GM13976 (cell line): ENCODE measurements at regions not wholly inside any gene's neighbourhood (a gene's known extent, or its start where the extent isn't known, plus 50 kb on each side); places are given as distances from the start of the nearest gene placed in this dataset.

ENCODE experiments used
- DNase-seq: peaks from one replicate; pipeline ENCODE4 v3.0.0; 2012; ENCODE audit warnings: low spot score
- in situ Hi-C: fragments of 300-500 bp; cut with MboI; formaldehyde crosslinking; loops from one replicate; pipeline ENCODE4 v1.12.0; 2022; ENCODE audit warnings: low sequenced_read_pairs, mixed read lengths, inconsistent platforms; ENCODE audit not compliant: unreplicated experiment
- TF ChIP-seq, protein P1 (sequence below): IDR thresholded peaks from 2 replicates; pipeline ENCODE4 v1.5.1; 2012; ENCODE audit warnings: borderline replicate concordance, mild to moderate bottlenecking; ENCODE audit not compliant: insufficient read depth; ENCODE audit errors: extremely low read depth, missing control alignments, control extremely low read depth

DNA sequence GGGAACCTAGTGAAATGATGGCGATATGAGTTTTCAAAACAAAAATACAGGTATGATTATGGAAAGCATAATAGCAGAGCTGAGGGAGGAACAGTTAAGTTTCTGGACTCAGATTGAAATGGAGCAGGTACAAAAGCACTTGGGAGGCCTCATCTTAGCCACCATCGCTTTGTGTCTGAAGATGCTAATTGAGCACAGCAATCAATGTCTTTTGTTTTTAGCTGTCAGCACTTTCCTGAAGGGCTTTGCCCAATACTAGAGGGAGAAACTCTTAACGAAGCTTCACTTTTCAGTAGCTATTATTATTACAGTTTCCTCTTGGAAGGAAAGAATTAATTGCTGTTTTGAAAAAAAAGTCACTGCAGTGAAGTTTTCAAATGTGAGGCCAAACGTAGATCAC lies 348.7 kb downstream of the RWDD3 start:
- in situ Hi-C loops: no loop called here
- TF ChIP-seq, protein P1, sequence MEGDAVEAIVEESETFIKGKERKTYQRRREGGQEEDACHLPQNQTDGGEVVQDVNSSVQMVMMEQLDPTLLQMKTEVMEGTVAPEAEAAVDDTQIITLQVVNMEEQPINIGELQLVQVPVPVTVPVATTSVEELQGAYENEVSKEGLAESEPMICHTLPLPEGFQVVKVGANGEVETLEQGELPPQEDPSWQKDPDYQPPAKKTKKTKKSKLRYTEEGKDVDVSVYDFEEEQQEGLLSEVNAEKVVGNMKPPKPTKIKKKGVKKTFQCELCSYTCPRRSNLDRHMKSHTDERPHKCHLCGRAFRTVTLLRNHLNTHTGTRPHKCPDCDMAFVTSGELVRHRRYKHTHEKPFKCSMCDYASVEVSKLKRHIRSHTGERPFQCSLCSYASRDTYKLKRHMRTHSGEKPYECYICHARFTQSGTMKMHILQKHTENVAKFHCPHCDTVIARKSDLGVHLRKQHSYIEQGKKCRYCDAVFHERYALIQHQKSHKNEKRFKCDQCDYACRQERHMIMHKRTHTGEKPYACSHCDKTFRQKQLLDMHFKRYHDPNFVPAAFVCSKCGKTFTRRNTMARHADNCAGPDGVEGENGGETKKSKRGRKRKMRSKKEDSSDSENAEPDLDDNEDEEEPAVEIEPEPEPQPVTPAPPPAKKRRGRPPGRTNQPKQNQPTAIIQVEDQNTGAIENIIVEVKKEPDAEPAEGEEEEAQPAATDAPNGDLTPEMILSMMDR: no peak

DNA sequence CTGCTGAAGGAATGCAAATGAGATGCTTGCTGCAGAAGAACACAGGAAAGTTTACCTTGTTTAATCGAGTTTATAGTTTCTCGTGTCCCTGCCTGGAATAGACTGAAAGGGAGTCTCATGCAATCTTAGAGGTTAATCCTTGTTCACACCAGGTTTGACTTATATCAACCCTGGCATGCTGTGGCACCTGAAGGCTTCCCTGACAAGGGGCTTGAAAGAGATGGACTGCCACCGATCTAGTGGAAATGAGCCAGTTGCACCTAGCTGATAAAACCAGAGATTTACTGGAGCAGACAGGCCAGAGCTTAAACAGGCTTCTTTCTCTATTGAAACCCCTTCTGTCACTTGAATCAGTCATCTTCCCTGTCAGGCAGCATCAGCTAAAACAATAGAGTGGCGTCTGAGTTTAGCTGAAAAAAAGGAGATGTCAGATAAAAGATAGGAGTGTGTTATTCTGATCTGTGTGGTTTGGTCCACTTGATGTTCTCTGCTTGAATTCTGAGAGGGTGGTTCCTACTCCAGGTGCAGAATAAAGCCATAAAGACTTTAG lies 349.7 kb downstream of the RWDD3 start:
- in situ Hi-C loops: no loop called here
- TF ChIP-seq, protein P1: no peak
- DNase-seq: no peak

More for the DNA sequence above, 348.7 kb downstream of the RWDD3 start:
- no peak for DNase-seq

DNA sequence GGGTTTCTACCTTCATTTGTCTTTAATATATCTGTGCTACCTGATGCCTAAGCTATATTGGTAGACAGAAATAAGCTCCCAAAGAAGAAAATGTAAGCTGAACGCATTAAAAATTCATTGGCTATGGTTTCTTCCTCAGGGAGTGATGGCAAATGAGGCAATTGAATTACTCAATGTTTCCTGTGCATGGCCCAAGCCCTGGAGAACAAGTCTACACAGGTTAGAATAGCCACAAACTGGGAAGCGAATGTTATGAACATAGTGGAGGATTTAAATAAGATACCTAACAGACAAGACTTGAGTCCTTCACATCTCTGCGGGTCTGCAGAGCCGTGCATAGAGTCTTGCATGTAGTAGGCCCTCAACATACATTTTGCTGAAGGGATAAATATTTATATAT lies 350.3 kb downstream of the RWDD3 start:
- DNase-seq: no peak
- in situ Hi-C loops: no loop called here
- TF ChIP-seq, protein P1: no peak

DNA sequence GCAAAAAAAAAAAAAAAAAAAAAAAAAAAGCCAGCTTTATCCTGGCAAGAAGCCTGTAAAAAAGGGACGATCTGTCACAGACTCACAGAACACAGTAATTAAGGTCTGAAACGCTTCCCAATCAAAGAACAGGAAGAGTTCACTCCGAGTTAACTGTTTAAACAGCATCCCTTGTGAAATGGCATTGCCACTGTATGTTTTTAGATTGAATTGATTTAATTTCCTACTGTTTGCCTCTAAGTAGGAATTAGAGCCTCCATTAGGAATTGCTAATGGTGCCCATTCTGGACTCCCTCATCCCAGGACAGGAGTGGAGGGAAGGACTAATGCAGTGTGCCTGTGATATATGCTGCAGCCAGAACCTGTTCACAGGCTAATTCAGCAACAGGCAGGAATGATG lies 370.8 kb downstream of the RWDD3 start:
- in situ Hi-C loops: no loop called here
- DNase-seq: no peak

DNA sequence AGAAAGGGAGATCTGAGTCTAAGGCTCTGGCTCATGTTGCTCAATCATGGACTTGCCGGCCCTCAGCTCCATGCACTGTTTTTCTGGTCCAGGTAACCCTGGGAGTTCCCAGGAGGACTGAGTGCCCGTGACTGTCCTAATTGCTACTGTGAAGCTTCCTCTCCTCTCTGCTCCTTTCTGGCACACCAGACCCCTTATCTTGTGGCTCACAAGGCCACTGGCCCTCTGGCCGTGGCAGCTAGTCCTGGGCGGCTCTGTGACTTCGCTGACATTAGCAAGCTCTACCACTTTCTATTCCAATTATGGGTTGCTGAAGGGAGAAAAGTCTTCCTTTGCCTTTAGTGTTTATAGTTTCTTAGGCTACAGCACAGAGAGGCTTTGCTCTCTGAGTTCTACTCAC lies 380.2 kb downstream of the RWDD3 start:
- DNase-seq: no peak
- in situ Hi-C loops: no loop called here
- TF ChIP-seq, protein P1: no peak

More for the DNA sequence above, 370.8 kb downstream of the RWDD3 start:
- TF ChIP-seq, protein P1: no peak

DNA sequence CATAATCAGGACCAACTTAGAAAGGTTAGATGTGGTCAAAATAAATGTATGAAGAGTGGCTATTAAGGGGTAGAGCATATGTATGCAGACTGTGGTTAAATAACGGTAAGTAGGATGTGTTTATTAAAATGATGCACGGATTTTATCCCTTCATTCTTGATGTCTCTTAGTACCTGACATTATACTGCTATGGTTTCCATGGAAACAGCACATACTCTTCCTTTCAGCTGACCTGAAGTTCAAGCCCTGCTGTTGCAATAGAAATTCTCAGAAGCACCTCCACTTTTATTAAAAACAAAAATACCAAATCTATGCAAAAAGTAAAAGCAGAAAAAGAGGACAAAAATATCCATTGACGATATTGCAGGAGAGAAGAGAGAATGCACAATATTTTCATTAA lies 381.4 kb downstream of the RWDD3 start:
- DNase-seq: no peak

More for the DNA sequence above, 381.4 kb downstream of the RWDD3 start:
- in situ Hi-C loops: no loop called here
- TF ChIP-seq, protein P1: no peak
